Activated CD4-positive, alpha-beta T cell treated with anti-CD3 and anti-CD28 coated beads for 36 hours (primary cell): ENCODE measurements at regions not wholly inside any gene's neighbourhood (a gene's known extent, or its start where the extent isn't known, plus 50 kb on each side); places are given as distances from the start of the nearest gene placed in this dataset.
"Not testable (repeated sequence)": the region's sequence is repeated elsewhere in the genome, so short reads cannot be mapped to it uniquely, and the experiment has no call there.

Experiments used
- ATAC-seq: fragments of 200-7000 bp; cut with Tn5 transposase; one replicate; pipeline ENCODE4 v1.10.0; 2021; ENCODE audit warnings: mild to moderate bottlenecking, moderate library complexity
- CTCF ChIA-PET: fragments of 350-600 bp; sonication (Branson Sonifier 250); formaldehyde crosslinking; loops from one replicate; lab custom pipeline; 2021; ENCODE audit warnings: antibody characterized with exemption; lab: Charles Lee
- POLR2A ChIA-PET: fragments of 350-600 bp; sonication (Branson Sonifier 250); formaldehyde crosslinking; loops from one replicate; lab custom pipeline; 2021; ENCODE audit warnings: antibody characterized with exemption, inconsistent platforms; lab: Charles Lee
- DNase-seq: peaks from one replicate; pipeline ENCODE4 v3.0.0-alpha.2; 2020
- H3K27ac Mint-ChIP-seq: one replicate; pipeline ENCODE4 v1.8.0; 2021; ENCODE audit warnings: mixed read lengths
- H3K27me3 Mint-ChIP-seq: one replicate; pipeline ENCODE4 v1.8.0; 2021; ENCODE audit warnings: mixed read lengths
- H3K36me3 Mint-ChIP-seq: one replicate; pipeline ENCODE4 v1.8.0; 2021; ENCODE audit warnings: low read depth, mixed read lengths
- H3K4me1 Mint-ChIP-seq: one replicate; pipeline ENCODE4 v1.8.0; 2021; ENCODE audit warnings: mixed read lengths
- H3K4me3 Mint-ChIP-seq: one replicate; pipeline ENCODE4 v1.8.0; 2021; ENCODE audit warnings: mild to moderate bottlenecking, moderate library complexity, mixed read lengths
- H3K9me3 Mint-ChIP-seq: one replicate; pipeline ENCODE4 v1.8.0; 2021; ENCODE audit warnings: low read depth, mixed read lengths
- intact Hi-C, 2 experiments: fragments of 100-400 bp; cut with DNase I in 1 of 2; cut with micrococcal nuclease in 1 of 2; formaldehyde crosslinking; loops; one replicate each; pipeline versions ENCODE4 v1.14.2 to v1.15.1; 2022 to 2024; cut with DNase I, micrococcal nuclease

DNA sequence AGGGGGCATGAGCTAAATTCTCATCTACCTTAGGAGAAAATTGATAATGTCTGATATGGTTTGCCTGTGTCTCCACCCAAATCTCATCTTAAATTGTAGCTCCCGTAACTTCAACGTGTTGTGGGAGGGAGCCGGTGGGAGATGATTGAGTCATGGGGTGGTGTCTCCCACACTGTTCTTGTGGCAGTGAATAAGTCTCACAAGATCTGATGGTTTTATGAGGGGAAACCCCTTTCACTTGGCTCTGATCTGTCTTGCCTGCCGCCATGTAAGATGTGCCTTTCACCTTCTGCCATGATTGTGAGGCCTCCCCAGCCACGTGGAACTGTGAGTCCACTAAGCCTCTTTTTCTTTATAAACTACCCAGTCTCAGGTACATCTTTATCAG is 142.1 kb upstream of the ERG start:
- H3K4me3 Mint-ChIP-seq, CTCF ChIA-PET, H3K36me3 Mint-ChIP-seq, POLR2A ChIA-PET, H3K9me3 Mint-ChIP-seq, ATAC-seq, DNase-seq: not testable (repeated sequence)
- intact Hi-C loops = loop anchor here in 1 of 2 experiments (10.0 kb wide), 1 partner anchor 136 kb away; no protein-coding TSS in a partner anchor
- H3K27me3 Mint-ChIP-seq = peaks cover 26% of the 10 kb centered on the region
- peaks cover 14% of the 10 kb centered on the region for H3K4me1 Mint-ChIP-seq
- H3K27ac Mint-ChIP-seq = peak overlapping the region; percentile 35

GRCh38 chr21:38643404-38644023 is 145.2 kb upstream of the ERG start:
- peaks cover 25% of the 10 kb centered on the region for H3K4me1 Mint-ChIP-seq
- H3K4me3 Mint-ChIP-seq = no peak overlapping the region
- POLR2A ChIA-PET = no interaction called here

DNA sequence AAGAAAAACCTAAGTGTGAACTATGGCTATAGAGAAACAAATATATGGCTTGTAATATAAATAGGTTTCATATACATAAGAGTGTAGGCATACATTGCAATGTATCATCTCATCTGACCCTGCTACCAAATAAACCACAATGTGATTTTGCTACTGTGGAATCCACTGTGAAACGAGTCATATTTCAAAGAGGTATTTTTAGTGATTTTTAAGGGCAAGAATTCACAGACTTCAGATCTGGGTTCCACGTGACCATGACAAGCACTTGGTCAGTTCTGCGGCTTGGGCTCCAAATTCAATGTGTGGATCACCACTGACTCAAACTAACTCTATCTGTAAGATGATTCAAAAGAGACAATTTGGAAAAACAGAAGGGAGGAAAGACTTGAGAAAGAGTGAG is 147.0 kb upstream of the ERG start:
- Mint-ChIP-seq H3K9me3 (peaks cover 4% of the 10 kb centered on the region), H3K4me3 (no peak overlapping the region), H3K27ac (peak overlapping the region; percentile 51), H3K27me3 (peaks cover 36% of the 10 kb centered on the region), H3K4me1 (peaks cover 19% of the 10 kb centered on the region), H3K36me3 (peaks cover 4% of the 10 kb centered on the region)
- intact Hi-C loops = loop anchor here in 1 of 2 experiments (10.0 kb wide), 1 partner anchor 140 kb away; no protein-coding TSS in a partner anchor
- ChIA-PET CTCF (no interaction called here), POLR2A (interaction anchor here (0.7 kb wide), 1 partner anchor 19 kb away, joined by 3 read pairs; no protein-coding TSS in a partner anchor)
- ATAC-seq = peak; percentile 31
- DNase-seq = no peak

More at GRCh38 chr21:38643404-38644023, 145.2 kb upstream of the ERG start:
- intact Hi-C loops = loop anchor here in 1 of 2 experiments (10.0 kb wide), 1 partner anchor 139 kb away; no protein-coding TSS in a partner anchor
- no peak for ATAC-seq
- peaks cover 6% of the 10 kb centered on the region for H3K36me3 Mint-ChIP-seq
- peaks cover 6% of the 10 kb centered on the region for H3K9me3 Mint-ChIP-seq
- H3K27me3 Mint-ChIP-seq = peaks cover 32% of the 10 kb centered on the region
- no peak overlapping the region for H3K27ac Mint-ChIP-seq
- no peak for DNase-seq
- CTCF ChIA-PET = interaction anchor here (0.6 kb wide), 1 partner anchor 10 kb away, joined by 3 read pairs; no protein-coding TSS in a partner anchor

GRCh38 chr21:38646213-38646837 is 148.0 kb upstream of the ERG start:
- H3K4me3 Mint-ChIP-seq = no peak overlapping the region
- peak; percentile 90 for ATAC-seq
- peak; percentile 60 for DNase-seq
- intact Hi-C loops = loop anchor here (1.0 to 10.0 kb wide), 2 partner anchors 121 to 142 kb away; no protein-coding TSS in a partner anchor
- H3K36me3 Mint-ChIP-seq = no peaks in the 10 kb centered on the region
- peaks cover 16% of the 10 kb centered on the region for H3K4me1 Mint-ChIP-seq
- H3K27me3 Mint-ChIP-seq = peaks cover 33% of the 10 kb centered on the region
- ChIA-PET CTCF (interaction anchor here (0.7 kb wide), 1 partner anchor 115 kb away, joined by 3 read pairs; no protein-coding TSS in a partner anchor), POLR2A (no interaction called here)
- H3K9me3 Mint-ChIP-seq = no peaks in the 10 kb centered on the region
- H3K27ac Mint-ChIP-seq = no peak overlapping the region

GRCh38 chr21:38649120-38649519 is 150.8 kb upstream of the ERG start:
- Mint-ChIP-seq H3K27me3 (peaks cover 21% of the 10 kb centered on the region), H3K4me1 (peaks cover 16% of the 10 kb centered on the region), H3K36me3 (no peaks in the 10 kb centered on the region), H3K4me3 (no peak overlapping the region), H3K9me3 (no peaks in the 10 kb centered on the region), H3K27ac (no peak overlapping the region)
- no peak for DNase-seq
- ChIA-PET CTCF (no interaction called here), POLR2A (no interaction called here)
- no peak for ATAC-seq
- intact Hi-C loops = loop anchor here in 1 of 2 experiments (10.0 kb wide), 1 partner anchor 144 kb away; no protein-coding TSS in a partner anchor

- H3K36me3 Mint-ChIP-seq = no peaks in the 10 kb centered on the region
- H3K4me1 Mint-ChIP-seq = peaks cover 6% of the 10 kb centered on the region
- POLR2A ChIA-PET = no interaction called here
- ATAC-seq (no peak), DNase-seq (no peak)
- CTCF ChIA-PET = no interaction called here
- intact Hi-C loops = no loop called here
- H3K9me3 Mint-ChIP-seq = no peaks in the 10 kb centered on the region
- no peak overlapping the region for H3K4me3 Mint-ChIP-seq
- peaks cover 21% of the 10 kb centered on the region for H3K27me3 Mint-ChIP-seq
- no peak overlapping the region for H3K27ac Mint-ChIP-seq
These were observed 153.3 kb upstream of the ERG start for GRCh38 chr21:38651570-38651969.

DNA sequence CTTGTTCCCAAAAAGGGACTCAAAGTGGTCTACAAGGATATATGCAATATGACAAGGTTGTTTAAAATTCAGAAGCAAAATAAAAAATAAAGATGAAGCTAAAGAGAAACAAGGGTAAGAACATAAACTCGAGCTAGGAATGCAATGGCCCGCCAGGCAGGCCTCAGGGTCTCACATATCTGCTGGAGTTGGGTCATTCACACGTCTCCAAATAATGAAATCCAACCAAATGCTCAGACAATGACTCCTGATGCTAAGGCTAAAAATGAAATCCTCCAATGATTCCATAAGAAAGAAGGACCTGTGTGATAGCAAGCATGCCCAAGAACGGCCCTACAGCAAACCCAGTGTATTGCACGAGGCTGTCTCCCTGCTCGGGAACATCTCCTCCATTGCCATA is 153.3 kb upstream of the ETS2 start:
- ATAC-seq (no peak), DNase-seq (no peak)
- ChIA-PET CTCF (no interaction called here), POLR2A (no interaction called here)
- no peaks in the 10 kb centered on the region for H3K9me3 Mint-ChIP-seq
- H3K36me3 Mint-ChIP-seq = no peaks in the 10 kb centered on the region
- no peak overlapping the region for H3K27ac Mint-ChIP-seq
- intact Hi-C loops = no loop called here
- H3K4me1 Mint-ChIP-seq = no peaks in the 10 kb centered on the region
- peaks cover 21% of the 10 kb centered on the region for H3K27me3 Mint-ChIP-seq
- H3K4me3 Mint-ChIP-seq = no peak overlapping the region

- Mint-ChIP-seq H3K4me3 (no peak overlapping the region), H3K36me3 (no peaks in the 10 kb centered on the region), H3K4me1 (peaks cover 1% of the 10 kb centered on the region), H3K27ac (no peak overlapping the region), H3K9me3 (no peaks in the 10 kb centered on the region), H3K27me3 (peaks cover 28% of the 10 kb centered on the region)
- ATAC-seq = no peak
- intact Hi-C loops = no loop called here
- POLR2A ChIA-PET = no interaction called here
- CTCF ChIA-PET = no interaction called here
- DNase-seq = no peak
These were observed 151.1 kb upstream of the ETS2 start for GRCh38 chr21:38654580-38654979.

DNA sequence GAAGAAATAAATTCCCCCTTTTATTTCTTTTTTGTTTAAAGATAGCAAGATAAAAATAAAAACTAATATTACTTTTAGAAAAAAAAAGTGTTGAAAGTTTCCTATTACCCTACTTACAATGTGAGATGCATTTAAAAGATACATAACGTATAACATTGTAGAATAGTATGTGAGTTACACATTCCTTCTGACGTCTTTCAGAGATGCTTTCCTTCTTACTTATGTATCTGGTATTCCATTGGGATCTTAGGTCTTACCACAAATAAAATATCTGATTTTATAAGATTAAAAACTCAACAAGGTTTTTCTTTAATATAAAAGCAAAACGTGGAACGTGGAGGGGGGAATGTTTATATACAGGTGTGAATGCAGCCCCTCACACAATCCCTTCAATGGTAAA is 147.2 kb upstream of the ETS2 start:
- DNase-seq (no peak), ATAC-seq (no peak)
- Mint-ChIP-seq H3K36me3 (no peaks in the 10 kb centered on the region), H3K27me3 (peaks cover 52% of the 10 kb centered on the region), H3K4me3 (no peak overlapping the region), H3K27ac (no peak overlapping the region), H3K9me3 (no peaks in the 10 kb centered on the region), H3K4me1 (peaks cover 12% of the 10 kb centered on the region)
- ChIA-PET POLR2A (no interaction called here), CTCF (interaction anchor here (1.1 kb wide), 1 partner anchor 20 kb away, joined by 3 read pairs; no protein-coding TSS in a partner anchor)
- intact Hi-C loops = no loop called here

GRCh38 chr21:38659936-38660332 is 145.8 kb upstream of the ETS2 start:
- intact Hi-C loops = no loop called here
- Mint-ChIP-seq H3K4me3 (no peak overlapping the region), H3K27ac (no peak overlapping the region), H3K9me3 (no peaks in the 10 kb centered on the region), H3K27me3 (peaks cover 61% of the 10 kb centered on the region), H3K36me3 (no peaks in the 10 kb centered on the region), H3K4me1 (peaks cover 12% of the 10 kb centered on the region)
- ATAC-seq = no peak
- ChIA-PET CTCF (no interaction called here), POLR2A (no interaction called here)
- no peak for DNase-seq

DNA sequence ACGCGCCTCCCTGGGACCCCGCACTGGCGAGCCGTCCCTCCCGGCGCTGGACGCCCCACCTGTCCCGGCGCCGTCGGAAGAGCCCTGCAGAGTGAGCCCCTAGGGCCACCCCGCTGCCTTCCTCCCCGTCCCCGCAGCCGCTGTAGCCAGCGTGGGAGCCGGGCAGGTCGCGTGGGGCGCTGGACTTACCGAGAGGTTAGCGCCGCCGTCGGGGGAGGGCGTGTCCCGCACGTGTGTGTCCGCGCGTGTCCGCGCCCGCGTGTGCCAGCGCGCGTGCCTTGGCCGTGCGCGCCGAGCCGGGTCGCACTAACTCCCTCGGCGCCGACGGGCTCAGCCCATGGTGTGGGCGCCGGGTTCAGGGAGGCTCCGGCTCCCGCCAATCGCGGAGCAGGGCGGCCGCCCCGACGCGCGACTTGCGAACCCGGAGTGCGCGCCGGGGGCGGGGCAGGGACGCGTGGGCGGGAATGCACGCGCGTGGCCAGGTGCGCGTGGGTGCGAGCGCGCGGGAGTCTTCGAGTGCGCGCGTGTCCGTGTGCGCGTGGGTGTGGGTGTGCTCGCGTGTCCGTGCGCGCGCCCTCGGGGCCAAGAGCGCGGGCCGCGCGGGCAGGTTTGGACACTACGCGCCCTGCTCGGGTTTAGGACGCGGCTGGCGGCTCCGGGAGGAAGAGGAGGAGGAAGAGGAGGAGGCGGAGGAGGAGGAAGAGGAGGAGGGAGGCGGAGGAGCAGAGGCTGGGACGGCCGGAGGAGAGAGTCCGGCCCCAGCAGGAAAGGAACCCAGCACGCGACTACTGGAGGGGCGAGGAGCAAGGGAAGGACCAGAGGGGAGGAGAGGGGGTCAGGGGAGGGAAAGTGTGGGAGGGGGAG is 145.2 kb upstream of the ETS2 start:
- Mint-ChIP-seq H3K36me3 (no peaks in the 10 kb centered on the region), H3K27ac (no peak overlapping the region), H3K27me3 (peaks cover 59% of the 10 kb centered on the region), H3K9me3 (no peaks in the 10 kb centered on the region), H3K4me1 (peaks cover 12% of the 10 kb centered on the region), H3K4me3 (peak overlapping the region; percentile 39)
- ChIA-PET CTCF (no interaction called here), POLR2A (no interaction called here)
- peak; percentile 49 for ATAC-seq
- intact Hi-C loops = no loop called here
- DNase-seq = peak; percentile 36
